Hematopoietic multipotent progenitor cell treated with erythropoietin and hydrocortisone succinate and interleukin-3 and kit ligand, for 6 days (in vitro differentiated cells): ENCODE measurements at regions not wholly inside any gene's neighbourhood (a gene's known extent, or its start where the extent isn't known, plus 50 kb on each side); places are given as distances from the start of the nearest gene placed in this dataset.
"Not testable (repeated sequence)": the region's sequence is repeated elsewhere in the genome, so short reads cannot be mapped to it uniquely, and the experiment has no call there.

Experiments
- DNase-seq: peaks from one replicate; pipeline ENCODE4 v3.0.0-alpha.2; 2015

DNA sequence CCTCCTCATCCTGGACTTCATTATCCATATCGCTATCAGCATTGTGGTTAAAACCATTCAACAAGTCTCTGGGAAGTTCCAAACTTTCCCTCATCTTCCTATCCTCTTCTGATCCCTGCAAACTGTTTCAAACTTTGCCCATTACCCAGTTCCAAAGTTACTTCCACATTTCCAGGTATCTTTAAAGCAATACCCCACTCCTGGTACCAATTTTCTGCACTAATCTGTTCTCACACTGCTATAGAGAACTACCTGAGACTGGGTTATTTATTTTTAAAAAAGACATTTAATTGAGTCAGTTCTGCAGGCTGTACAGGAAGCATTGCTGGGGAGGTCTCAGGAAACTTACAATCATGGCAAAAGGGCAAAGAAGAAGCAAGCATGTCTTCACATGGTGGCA, 147.3 kb downstream of the ARL4A start:
- DNase-seq, result no peak

DNA sequence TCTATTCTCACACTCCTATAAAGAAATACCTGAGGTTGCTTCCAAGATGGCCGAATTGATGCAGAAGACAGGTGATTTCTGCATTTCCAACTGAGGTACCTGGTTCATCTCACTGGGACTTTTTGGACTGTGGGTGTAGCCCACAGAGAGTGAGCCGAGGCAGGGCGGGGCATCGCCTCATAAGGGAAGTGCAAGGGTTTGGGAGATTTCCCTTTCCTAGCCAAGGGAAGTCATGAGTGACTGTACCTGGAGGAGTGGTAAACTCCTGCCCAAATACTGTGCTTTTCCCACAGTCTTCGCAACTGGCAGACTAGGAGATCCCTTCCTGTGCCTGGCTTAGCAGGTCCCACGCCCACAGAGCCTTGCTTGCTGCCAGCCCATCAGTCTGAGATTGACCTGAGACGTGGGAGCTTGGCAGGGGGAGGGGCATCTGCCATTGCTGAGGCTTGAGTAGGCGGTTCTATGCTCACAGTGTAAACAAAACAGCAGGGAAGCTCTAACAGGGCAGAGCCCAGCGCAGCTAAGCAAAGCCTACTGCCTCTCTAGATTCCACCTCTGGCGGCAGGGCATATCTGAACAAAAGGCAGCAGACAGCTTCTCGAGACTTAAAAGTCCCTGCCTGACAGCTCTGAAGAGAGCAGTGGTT, 152.2 kb downstream of the ARL4A start:
- no peak for DNase-seq

DNA sequence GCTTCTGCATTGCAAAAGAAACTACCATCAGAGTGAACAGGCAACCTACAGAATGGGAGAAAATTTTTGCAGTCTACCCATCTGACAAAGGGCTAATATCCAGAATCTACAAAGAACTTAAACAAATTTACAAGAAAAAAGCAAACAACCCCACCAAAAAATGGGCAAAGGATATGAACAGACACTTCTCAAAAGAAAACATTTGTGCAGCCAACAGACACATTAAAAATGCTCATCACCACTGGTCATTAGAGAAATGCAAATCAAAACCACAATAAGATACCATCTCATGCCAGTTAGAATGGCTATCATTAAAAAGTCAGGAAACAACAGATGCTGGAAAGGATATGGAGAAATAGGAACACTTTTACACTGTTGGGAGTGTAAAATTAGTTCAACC, 157.3 kb downstream of the ARL4A start:
- not testable (repeated sequence) for DNase-seq

DNA sequence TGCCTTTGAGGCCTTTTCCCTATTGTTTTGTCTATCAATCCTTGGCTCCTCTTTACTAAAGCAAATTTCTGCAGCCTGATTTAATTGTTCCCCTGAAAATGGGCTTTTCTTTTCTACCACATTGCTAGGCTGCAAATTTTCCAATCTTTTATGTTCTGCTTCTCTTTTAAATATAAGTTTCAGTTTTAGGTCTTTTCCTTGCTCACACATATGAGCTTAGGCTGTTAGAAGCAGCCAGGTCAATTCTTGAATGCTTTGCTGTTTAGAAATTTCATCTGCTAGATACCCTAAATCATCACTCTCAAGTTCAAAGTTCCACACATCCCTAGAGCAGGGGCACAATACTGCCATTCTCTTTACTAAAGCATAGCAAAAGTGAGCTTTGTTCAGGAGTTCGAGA, 159.6 kb downstream of the ARL4A start:
- no peak for DNase-seq

DNA sequence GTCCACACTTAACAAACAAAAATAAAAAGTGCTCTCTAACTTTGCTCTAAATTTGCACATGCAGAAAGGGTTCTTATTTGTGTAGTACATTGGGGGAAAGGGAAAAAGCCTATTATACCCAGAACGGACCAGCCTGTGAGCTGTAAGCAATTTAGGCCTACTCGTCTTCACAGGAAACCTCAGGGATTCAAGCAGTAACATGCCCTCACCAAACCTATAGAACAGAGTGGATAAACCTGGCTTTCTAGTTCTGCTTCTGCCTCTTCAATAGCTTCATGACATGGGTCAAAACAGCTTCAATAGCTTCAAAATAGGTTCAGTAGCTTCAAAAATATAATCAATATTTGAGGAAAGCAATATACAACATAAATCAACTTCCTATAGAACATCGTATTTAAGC, 163.7 kb downstream of the ARL4A start:
- no peak for DNase-seq

DNA sequence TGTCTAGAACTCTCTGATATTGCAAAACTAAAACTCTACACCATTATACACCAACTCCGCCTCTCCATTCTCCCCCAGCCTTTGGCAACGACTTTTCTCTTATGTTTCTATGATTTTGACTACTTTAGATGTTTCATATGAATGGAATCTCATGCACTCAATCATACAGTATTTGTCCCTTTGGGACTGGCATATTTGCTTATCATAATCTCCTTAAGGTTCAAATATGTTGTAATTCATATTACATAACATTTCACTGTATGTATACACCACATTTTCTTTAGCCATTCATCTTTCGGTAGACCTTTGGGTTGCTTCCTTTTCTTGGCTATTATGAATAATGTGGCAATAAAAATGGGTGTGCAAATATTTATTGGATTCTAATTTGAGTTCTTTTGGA, 164.4 kb downstream of the ARL4A start:
- DNase-seq, result no peak

DNA sequence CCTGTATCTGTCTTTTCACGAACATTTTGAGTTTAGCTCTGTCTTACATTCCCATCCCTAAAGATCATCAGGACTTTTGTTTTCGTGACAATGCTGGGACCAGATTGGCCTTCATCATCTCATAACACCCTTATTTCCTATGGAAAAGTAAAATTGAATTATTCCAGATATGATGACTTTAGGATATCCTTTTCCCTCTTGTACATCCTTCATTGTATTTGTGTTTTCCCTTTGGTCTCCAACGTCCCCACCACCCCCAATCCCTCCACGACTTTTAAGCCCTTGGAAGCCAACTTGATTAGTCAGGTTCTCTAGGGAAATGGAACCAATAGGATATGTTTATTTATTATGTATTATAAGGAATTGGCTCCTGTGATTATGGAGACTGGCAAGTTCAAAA, 167.6 kb downstream of the ARL4A start:
- no peak for DNase-seq

DNA sequence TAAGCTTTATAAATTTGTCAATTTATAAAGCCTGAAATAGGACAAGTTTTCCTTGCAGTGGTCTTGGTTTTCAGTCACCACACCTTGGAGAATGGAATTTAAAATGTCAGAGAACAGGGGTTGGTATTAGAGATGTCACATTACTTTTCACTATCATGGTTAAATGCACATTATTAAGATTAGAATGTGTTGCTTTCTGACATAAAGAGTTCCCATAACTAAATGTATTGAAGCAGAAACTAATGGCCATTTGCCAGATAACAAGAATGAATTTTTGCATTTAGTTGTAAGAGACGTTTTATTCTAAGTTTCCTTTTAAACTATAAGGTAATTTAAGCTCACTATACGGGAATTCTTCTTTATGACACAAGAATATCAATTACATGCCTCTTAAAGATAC, 172.3 kb downstream of the ARL4A start:
- DNase-seq, result no peak

DNA sequence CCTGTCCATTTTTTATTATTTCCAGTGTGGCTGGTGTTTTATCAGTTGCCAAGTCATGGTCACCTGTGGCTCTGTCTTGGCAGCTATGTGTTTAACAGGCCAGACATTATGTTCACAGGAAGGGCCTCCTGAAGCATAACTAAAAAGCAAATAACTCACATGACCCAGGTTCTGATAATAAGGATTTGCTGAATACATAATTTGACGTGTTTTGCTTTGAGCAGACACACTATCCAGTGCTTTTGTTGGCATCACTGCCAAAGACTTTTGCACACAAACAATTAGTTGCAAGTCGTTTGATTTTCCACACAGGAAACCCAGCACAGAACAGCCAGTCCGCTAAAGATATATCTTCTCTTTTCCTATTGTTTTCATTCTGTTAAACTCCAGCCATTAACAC, 173.6 kb downstream of the ARL4A start:
- no peak for DNase-seq

DNA sequence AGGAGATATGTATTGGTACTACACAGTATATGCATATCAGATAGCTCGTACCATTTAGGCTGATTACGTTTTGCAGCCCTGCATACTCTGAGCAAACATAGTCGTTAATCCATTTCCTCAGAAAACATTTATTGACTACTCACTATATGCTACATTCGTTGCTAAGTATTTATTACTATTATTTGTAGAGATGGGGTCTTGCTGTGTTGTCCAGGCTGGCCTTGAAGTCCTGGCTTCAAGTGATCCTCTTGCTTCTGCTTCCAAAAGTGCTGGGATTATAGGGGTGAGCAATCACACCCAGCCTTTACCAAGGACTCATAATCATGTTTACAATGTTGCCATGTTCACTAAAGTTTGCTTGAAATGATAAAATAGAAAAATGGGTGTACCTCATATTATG, 174.7 kb downstream of the ARL4A start:
- no peak for DNase-seq

DNA sequence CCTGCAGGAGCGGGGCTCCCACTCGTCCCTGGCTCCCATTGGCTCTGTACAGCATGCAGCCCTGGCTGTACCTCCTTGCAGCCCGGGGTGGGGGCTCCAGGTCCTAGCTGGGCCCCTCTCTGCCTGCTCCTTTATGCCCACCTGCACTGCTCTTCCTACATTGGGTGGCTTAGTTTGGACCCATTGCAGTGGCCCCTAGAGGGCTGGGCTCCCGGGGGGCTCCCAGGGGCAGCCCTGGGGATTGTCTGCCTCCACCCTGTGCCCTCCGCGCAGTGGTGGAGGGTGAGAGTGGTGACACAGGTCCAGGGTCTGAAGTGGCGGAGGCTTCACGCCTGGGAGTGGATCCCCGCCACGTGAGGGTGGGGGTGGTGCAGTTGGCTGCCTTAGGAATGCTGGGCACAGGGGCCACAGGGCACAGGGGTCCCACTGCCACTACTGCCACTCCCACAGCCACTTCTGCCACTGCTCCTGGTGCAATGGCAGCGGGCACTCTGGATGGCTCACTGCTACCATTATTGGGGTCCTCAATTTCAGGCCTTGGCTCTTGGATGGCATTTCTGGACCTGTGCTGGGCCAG, 177.1 kb downstream of the ARL4A start:
- DNase-seq, result no peak

DNA sequence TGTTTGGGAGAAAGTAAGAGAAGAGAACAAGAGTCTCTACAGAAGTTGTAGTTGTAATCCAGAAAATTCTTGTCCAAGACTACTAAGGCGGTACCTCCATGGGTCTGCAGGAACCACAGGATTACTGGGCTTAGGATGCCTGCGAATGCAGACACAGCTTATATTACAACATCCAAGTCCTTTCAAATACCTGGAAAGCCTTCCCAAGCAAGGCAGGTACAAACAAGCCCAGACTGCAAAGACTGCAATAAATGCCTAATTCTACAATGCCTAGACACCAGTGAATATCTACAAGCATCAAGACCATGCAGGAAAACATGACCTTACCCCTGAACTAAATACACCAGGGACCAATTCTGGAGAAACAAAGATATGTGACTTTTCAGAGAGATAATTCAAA, 178.2 kb downstream of the ARL4A start:
- no peak for DNase-seq

DNA sequence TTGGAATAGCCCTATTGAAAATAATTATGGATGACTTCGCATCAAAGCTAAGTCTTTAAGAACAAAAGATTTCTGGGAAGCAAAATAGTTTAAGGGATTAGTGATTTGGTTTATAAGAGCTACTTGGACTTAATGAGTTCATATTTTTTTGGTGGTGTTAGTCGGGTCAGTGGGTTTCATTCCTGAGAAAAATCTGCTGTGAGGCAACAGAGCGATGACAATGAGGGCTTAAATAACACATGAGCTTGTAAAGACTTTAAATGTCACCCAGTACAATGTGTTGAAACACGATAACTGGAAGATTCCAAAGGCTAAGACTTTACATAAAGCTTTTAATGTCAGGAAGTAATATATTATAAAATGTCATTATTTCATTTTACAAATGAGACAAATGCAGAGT, 178.8 kb downstream of the ARL4A start:
- DNase-seq, result no peak

DNA sequence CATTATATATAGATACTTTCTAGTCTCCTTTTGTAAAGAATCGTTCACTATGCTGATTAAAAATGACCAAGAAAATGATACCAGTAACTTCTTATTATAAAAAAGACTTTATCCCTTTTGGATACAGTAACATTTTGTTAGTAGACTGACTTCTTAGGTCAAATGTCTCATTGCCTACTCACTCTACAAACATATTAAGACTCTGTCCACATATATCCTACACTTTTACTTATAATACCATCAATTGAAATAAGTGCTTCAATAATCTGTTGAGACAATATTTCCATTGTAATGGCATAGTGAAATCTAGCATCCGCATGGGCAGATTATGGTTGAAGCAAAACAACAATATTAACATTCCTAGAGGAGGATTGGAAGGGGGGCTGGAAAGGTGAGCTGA, 180.6 kb downstream of the ARL4A start:
- DNase-seq, result no peak

DNA sequence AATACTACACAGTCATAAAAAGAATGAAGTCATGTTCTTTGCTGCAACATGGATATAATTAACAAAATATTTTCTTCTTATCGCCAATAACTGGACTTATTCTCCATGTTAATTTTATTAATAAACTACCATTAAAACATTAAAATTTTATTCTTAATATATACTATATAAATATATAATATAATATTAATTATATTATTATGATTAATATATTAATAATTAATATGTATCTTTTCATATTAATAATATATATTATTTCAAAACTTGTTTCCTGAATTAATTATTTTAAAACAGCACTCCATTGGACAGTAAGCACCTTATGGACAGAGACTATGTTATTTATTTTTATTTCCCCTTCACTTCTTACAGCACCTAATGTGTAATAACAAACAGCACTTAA, 182.8 kb downstream of the ARL4A start:
- no peak for DNase-seq

DNA sequence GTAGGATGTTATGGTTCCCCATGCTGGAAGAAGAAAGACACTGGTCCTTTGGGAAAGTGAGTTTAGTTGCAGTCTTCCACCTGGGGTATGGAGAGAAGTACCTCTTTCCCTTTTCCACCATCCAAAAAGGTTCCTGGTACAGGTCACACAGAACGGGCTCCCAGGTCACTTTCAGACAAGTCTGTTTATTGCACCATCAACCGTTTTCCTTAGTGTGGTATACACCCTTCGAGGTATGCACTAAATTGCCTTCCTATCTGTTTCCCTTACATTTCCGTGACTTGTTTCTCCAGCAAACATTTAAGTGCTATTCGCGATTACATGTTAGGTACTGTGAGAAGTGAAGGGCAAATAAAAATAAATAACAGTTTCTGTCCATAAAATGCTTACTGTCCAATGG, 185.1 kb downstream of the ARL4A start:
- DNase-seq, result no peak

DNA sequence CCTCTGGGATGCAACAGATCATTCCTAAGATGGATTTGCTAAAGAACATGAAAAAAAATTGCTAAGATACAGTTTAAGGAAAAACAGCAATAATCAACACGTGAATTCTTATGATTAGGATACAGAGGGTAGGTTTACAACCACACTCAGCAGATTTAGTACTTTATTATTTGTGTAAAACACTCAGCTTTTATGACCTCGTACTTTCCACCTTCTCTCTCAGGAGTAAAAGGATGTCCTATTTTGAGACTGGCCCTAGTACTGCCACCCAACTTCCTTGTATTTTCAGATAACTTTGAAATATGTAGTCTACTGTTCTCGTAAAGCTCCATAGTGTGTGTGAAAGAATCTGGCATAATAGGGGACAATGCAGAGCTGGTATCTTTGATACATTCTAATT, 186.1 kb downstream of the ARL4A start:
- DNase-seq, result no peak

DNA sequence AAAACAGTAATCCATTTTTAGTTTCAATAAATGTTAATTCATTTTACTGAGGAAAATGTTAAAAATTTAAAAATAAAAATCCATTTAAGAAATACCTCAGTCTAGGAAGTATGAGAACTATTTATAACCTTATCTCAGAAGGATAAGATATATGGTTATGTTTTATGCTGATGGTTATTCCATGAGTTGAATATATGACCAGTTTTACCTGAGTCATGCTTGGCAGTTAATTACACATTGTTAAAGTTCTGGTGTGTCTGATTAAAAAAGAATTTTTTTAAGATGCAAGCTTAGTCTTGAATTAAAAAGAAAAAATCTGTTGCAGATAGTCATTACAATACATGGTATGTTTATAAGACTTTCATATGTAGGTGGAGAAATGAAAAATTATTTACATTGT, 191.7 kb downstream of the ARL4A start:
- DNase-seq, result peak; percentile 20

DNA sequence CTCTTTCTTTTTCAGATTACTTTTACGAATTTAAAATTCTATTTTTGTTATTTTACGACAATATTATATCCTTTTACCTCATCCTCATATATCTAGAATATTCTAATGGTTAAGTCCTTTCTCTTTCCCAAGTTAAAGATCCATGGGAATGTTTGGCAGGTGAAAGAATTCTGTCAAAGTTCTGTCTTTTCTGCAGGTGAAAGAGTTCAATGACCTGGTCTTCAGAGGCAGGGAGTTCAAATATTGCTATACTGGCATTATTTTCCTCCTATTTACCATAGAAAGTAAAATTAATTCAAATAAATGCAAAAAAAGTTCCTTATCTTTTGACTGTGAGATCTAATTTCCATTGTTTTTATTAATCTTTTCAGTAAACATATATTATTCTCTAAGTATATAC, 194.3 kb downstream of the ARL4A start:
- no peak for DNase-seq

DNA sequence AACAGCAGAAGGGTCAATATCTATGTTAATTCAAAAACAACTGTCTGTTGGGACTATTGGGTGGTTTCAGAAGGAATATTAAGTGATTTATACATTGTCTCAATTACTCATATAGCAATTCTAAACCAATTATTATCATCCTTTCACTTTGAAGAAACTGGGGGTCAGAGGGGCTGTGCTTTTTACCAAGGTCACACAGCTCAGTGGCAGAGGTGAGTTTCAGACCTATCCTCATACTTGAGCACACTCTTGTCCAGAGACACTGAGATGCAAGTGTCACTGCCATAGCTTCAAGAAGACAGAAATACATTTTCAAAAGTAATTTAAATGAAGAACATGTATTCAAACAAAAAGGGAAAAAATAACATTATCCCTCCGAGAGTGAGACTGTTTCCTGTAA, 195.3 kb downstream of the ARL4A start:
- no peak for DNase-seq

DNA sequence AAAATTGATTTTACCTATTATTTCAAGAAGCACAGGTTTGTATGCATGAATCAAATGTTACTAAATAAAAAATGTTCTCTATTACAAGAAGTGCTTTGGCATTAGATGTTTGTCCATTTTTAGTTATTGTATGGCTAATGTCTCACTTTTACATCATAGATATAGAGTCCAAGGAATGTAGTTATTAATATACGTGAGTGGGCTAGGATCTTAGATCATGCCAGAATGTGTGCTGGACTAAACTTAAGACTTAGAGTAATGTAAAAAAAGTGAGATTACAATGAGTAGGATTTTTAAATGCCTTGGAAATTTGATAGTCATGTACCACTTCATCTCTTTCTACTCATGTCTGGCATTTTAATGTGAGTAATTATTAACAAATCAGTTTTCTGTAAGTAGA, 196.6 kb downstream of the ARL4A start:
- no peak for DNase-seq

DNA sequence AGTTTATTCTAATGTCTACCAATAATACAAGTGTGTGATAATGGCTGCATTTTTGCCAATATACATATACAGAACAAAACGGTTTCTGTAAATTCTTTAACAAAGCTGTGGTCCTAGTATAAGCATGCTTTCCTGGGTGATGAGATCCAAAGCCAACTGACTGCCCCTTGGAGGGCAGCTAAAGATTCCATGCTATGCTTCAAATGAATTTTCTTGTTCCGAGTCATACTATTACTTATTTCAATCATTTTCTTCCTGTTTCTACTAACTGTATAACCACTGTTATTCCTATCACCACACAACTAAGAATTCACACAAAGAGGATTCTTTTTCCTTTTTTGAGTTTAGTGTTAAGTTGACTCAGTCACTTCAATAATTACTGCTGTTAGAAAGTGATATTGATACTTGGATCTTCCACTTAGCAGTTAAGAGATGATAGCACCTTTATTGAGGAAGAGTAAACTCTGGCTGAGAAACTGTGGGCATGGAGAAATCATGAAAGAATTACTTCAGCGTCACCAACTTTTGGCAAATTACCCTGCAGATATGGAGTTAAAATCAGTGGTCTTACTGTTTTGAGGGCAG, 197.5 kb downstream of the ARL4A start:
- DNase-seq, result no peak

DNA sequence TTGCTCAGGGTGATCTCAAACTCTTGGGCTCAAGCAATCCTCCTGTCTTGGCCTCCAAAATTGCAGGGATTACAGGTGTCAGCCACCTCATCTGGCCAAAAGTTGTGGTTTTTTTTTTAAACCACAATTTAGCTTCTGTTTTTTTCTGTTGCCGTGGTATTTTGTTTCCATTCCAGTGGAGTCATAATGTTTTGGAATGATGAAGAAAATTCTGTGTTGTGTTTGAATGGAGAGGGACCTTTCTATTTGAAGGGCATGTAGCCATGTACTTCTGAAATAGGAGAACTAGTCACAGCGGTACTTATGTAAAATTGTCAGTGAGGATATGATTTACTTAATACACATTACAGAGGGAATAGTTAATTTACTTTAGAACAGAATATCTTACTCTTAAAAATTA, 201.3 kb downstream of the ARL4A start:
- no peak for DNase-seq

DNA sequence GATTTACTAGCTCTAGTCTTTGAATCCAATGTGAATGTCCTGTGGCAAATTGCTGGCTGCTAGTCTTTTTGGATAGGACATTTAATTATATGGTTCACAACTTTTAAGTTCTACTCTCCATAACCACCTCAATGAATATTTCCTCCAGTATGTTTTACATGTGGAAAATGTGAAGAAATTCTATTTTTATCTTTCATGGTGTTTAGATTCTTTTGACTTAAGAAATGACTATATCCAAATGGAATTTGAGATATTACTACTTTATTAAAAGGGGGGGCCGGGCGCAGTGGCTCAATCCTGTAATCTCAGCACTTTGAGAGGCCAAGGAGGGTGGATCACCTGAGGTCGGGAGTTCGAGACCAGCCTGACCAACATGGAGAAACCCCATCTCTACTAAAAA, 202.0 kb downstream of the ARL4A start:
- no peak for DNase-seq

DNA sequence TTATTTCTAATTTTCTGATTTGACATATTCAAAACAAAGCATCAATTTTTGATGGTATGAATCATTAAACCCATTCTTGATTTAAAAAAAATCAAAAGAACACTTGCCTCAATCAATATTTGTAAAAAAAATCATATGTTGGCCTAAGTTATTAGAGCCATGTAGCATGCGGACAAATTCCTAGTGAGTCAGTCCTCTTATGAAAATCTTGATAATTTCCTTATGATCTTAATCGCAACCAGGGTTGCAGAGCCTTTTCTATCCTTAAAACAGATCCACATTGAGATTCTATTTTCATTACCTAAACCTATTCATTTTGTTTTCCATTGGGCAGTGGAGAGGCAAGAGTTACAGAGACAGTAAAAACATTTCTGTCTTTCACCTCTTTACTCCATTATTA, 203.2 kb downstream of the ARL4A start:
- no peak for DNase-seq
